IMR-90 (cell line): ENCODE measurements at regions not wholly inside any gene's neighbourhood (a gene's known extent, or its start where the extent isn't known, plus 50 kb on each side); places are given as distances from the start of the nearest gene placed in this dataset.

Source experiments
- ATAC-seq: fragments of 200-7000 bp; cut with Tn5 transposase; 2 replicates; pipeline ENCODE4 v1.9.1; 2020; ENCODE audit warnings: low read depth, mild to moderate bottlenecking, moderate library complexity
- BruUV-seq: library from RNA; stranded (reverse); fragments of 400-500 nt; replicated peaks from 2 replicates; lab custom pipeline; 2021; lab: Mats Ljungman, UMichigan
- CTCF ChIA-PET: fragments of 300-600 bp; formaldehyde crosslinking; extraction: SDS; loops from one replicate; lab custom pipeline; 2021; ENCODE audit warnings: antibody characterized with exemption; lab: Yijun Ruan, JAX
- POLR2A ChIA-PET: fragments of 300-600 bp; sonication (Branson Sonifier 250); formaldehyde crosslinking; loops from one replicate; lab custom pipeline; 2022; ENCODE audit warnings: antibody characterized with exemption; ENCODE audit not compliant: unreplicated experiment; lab: Charles Lee
- DNase-seq: peaks from one replicate; pipeline ENCODE4 v3.0.0; 2013
- H2AFZ ChIP-seq: replicated peaks from 2 replicates; pipeline ENCODE3; 2013; ENCODE audit warnings: low read length, mild to moderate bottlenecking; ENCODE audit not compliant: poor library complexity
- H2AK5ac ChIP-seq: 2 replicates; pipeline ENCODE4 v1.6.1; 2013; ENCODE audit warnings: low read depth, low read length, inconsistent platforms
- H2AK9ac ChIP-seq: replicated peaks from 2 replicates; pipeline ENCODE3; 2013; ENCODE audit warnings: mild to moderate bottlenecking, low read depth, low read length, moderate library complexity; ENCODE audit not compliant: poor library complexity
- H2BK120ac ChIP-seq: 2 replicates; pipeline ENCODE4 v1.6.1; 2013; ENCODE audit warnings: low read depth, low read length, inconsistent platforms
- H2BK15ac ChIP-seq: 3 replicates; pipeline ENCODE4 v1.6.1; 2013; ENCODE audit warnings: low read depth, low read length, inconsistent platforms
- H2BK20ac ChIP-seq: 2 replicates; pipeline ENCODE4 v1.6.1; 2013; ENCODE audit warnings: low read depth, mild to moderate bottlenecking, inconsistent platforms, low read length, moderate library complexity
- H2BK5ac ChIP-seq: 2 replicates; pipeline ENCODE4 v1.6.1; 2013; ENCODE audit warnings: mild to moderate bottlenecking, low read depth, low read length, inconsistent platforms; ENCODE audit not compliant: poor library complexity, severe bottlenecking
- H3K14ac ChIP-seq: replicated peaks from 2 replicates; pipeline ENCODE4 v1.6.1; 2013; ENCODE audit warnings: low read depth, low read length, inconsistent platforms
- H3K18ac ChIP-seq: 2 replicates; pipeline ENCODE4 v1.6.1; 2013; ENCODE audit warnings: low read depth, low read length, control low read depth
- H3K23ac ChIP-seq: 2 replicates; pipeline ENCODE4 v1.6.1; 2013; ENCODE audit warnings: low read depth, low read length, inconsistent platforms
- H3K27ac ChIP-seq: 2 replicates; pipeline ENCODE4 v1.5.1; 2013; ENCODE audit warnings: mild to moderate bottlenecking, control low read depth, low read length; ENCODE audit not compliant: insufficient read depth
- H3K27me3 ChIP-seq: 2 replicates; pipeline ENCODE4 v1.6.1; 2013; ENCODE audit warnings: low read length; ENCODE audit not compliant: control insufficient read depth, insufficient read depth
- H3K36me3 ChIP-seq: 2 replicates; pipeline ENCODE4 v1.6.1; 2013; ENCODE audit warnings: low read length, mixed read lengths; ENCODE audit not compliant: control insufficient read depth, insufficient read depth
- H3K4ac ChIP-seq: 2 replicates; pipeline ENCODE4 v1.6.1; 2013; ENCODE audit warnings: low read depth, low read length, inconsistent platforms
- H3K4me1 ChIP-seq: 2 replicates; pipeline ENCODE4 v1.6.1; 2013; ENCODE audit warnings: low read length, mixed read lengths; ENCODE audit not compliant: control insufficient read depth, insufficient read depth
- H3K4me2 ChIP-seq: 2 replicates; pipeline ENCODE4 v1.6.1; 2013; ENCODE audit warnings: low read depth, mild to moderate bottlenecking, control low read depth, low read length, moderate library complexity
- H3K4me3 ChIP-seq: 2 replicates; pipeline ENCODE4 v1.5.1; 2013; ENCODE audit warnings: low read depth, mild to moderate bottlenecking, control low read depth, low read length, moderate library complexity; ENCODE audit not compliant: insufficient read depth
- H3K56ac ChIP-seq: 2 replicates; pipeline ENCODE4 v1.6.1; 2013; ENCODE audit warnings: low read length, inconsistent platforms; ENCODE audit not compliant: insufficient read depth; ENCODE audit errors: extremely low read depth
- H3K79me1 ChIP-seq, 2 experiments: 2 replicates each; pipeline ENCODE4 v1.6.1; 2013; ENCODE audit warnings: low read length in 2 of 2, inconsistent platforms in 1 of 2, low read depth in 1 of 2
- H3K9ac ChIP-seq: 2 replicates; pipeline ENCODE4 v1.6.1; 2013; ENCODE audit warnings: low read depth, low read length, control low read depth
- H3K9me1 ChIP-seq: 2 replicates; pipeline ENCODE4 v1.6.1; 2013; ENCODE audit warnings: low read length, inconsistent platforms; ENCODE audit not compliant: insufficient read depth
- H3K9me3 ChIP-seq: 2 replicates; pipeline ENCODE4 v1.6.1; 2013; ENCODE audit warnings: low read length; ENCODE audit not compliant: control insufficient read depth, insufficient read depth
- H4K20me1 ChIP-seq: 2 replicates; pipeline ENCODE4 v1.6.1; 2013; ENCODE audit warnings: low read length, inconsistent platforms; ENCODE audit not compliant: insufficient read depth
- H4K5ac ChIP-seq: 2 replicates; pipeline ENCODE4 v1.6.1; 2013; ENCODE audit warnings: mild to moderate bottlenecking, low read depth, low read length, control low read depth
- H4K8ac ChIP-seq, 2 experiments: 2 replicates each; pipeline ENCODE4 v1.6.1; 2013; ENCODE audit warnings: low read depth in 2 of 2, low read length in 2 of 2, control low read depth in 1 of 2, inconsistent platforms in 1 of 2
- H4K91ac ChIP-seq: 2 replicates; pipeline ENCODE4 v1.6.1; 2013; ENCODE audit warnings: low read depth, low read length, inconsistent platforms; ENCODE audit not compliant: insufficient read depth
- BHLHE40 ChIP-seq: fragments of 150-350 bp; IDR thresholded peaks from 2 replicates; pipeline ENCODE4 v1.6.1; 2016; ENCODE audit warnings: mild to moderate bottlenecking, low read depth, low read length
- CHD1 ChIP-seq: IDR thresholded peaks from 2 replicates; pipeline ENCODE4 v1.6.1; 2012; ENCODE audit warnings: low read depth, low read length, improper control_type of control experiment
- ELK1 ChIP-seq: fragments of 150-350 bp; IDR thresholded peaks from 2 replicates; pipeline ENCODE4 v1.6.1; 2016; ENCODE audit warnings: low read depth, mild to moderate bottlenecking, low read length, moderate library complexity, borderline replicate concordance
- FOS ChIP-seq: fragments of 150-350 bp; IDR thresholded peaks from 2 replicates; pipeline ENCODE4 v1.6.1; 2016; ENCODE audit warnings: low read depth, low read length
- MAFK ChIP-seq: IDR thresholded peaks from 2 replicates; pipeline ENCODE4 v1.6.1; 2012; ENCODE audit warnings: low read depth, low read length, improper control_type of control experiment
- MAZ ChIP-seq: IDR thresholded peaks from 2 replicates; pipeline ENCODE4 v1.6.1; 2012; ENCODE audit warnings: low read depth, mild to moderate bottlenecking, low read length, improper control_type of control experiment, moderate library complexity, borderline replicate concordance
- MXI1 ChIP-seq: IDR thresholded peaks from 2 replicates; pipeline ENCODE4 v1.6.1; 2012; ENCODE audit warnings: low read depth, mild to moderate bottlenecking, low read length, moderate library complexity, borderline replicate concordance
- NFE2L2 ChIP-seq: fragments of 150-350 bp; IDR thresholded peaks from 2 replicates; pipeline ENCODE4 v1.6.1; 2016; ENCODE audit warnings: low read depth, mild to moderate bottlenecking, low read length
- POLR2A ChIP-seq: IDR thresholded peaks from 2 replicates; pipeline ENCODE4 v1.6.1; 2012; ENCODE audit warnings: mild to moderate bottlenecking, low read depth, low read length
- RAD21 ChIP-seq: IDR thresholded peaks from 2 replicates; pipeline ENCODE4 v1.6.1; 2012; ENCODE audit warnings: low read length, improper control_type of control experiment
- RCOR1 ChIP-seq: IDR thresholded peaks from 2 replicates; pipeline ENCODE4 v1.6.1; 2012; ENCODE audit warnings: mild to moderate bottlenecking, low read length, improper control_type of control experiment; ENCODE audit not compliant: insufficient replicate concordance
- RFX5 ChIP-seq: IDR thresholded peaks from 2 replicates; pipeline ENCODE4 v1.8.0; 2012; ENCODE audit warnings: low read depth, mild to moderate bottlenecking, low read length, moderate library complexity
- SMC3 ChIP-seq: fragments of 150-350 bp; IDR thresholded peaks from 2 replicates; pipeline ENCODE4 v1.6.1; 2016; ENCODE audit warnings: low read depth, mild to moderate bottlenecking, antibody characterized with exemption, low read length, moderate library complexity
- WGBS, 2 experiments: methylation state at CpG; one replicate each; pipeline versions ENCODE4 v1.1.5 to v1.1.7; 2013; ENCODE audit warnings: missing lambda C conversion rate in 2 of 2; ENCODE audit not compliant: insufficient read length in 1 of 2; ENCODE audit errors: extremely low coverage in 2 of 2; 5-methylcytosine and 5-hydroxymethylcytosine counted together
- dilution Hi-C: fragments of 300-500 bp; cut with HindIII; formaldehyde crosslinking; loops from one replicate; pipeline ENCODE4 v1.14.3; 2018; ENCODE audit warnings: low sequenced_read_pairs; ENCODE audit not compliant: unreplicated experiment
- in situ Hi-C: fragments of 300-500 bp; cut with MboI; formaldehyde crosslinking; loops from 3 replicates; pipeline ENCODE4 v1.14.3; 2019; ENCODE audit warnings: low sequenced_read_pairs, inconsistent platforms, mixed read lengths
- intact Hi-C: fragments of 100-400 bp; cut with micrococcal nuclease; formaldehyde crosslinking; loops from 2 replicates; pipeline ENCODE4 v1.10.0; 2022
- TF ChIP-seq, protein P1 (sequence below): conservative IDR thresholded peaks from 2 replicates; pipeline ENCODE4 v1.5.1; 2012; ENCODE audit warnings: mild to moderate bottlenecking, low read depth, low read length, improper control_type of control experiment

- ATAC-seq = no peak
- Histone ChIP-seq H3K27ac (no peak overlapping the region), H3K56ac (no peak overlapping the region), H2AK9ac (no peak overlapping the region), H3K9me3 (peaks cover 5% of the 10 kb centered on the region; the same call in 1 of the 2 replicates), H3K79me1 (no peaks in the 10 kb centered on the region), H2AFZ (no peak overlapping the region), H2BK5ac (no peak overlapping the region), H3K9me1 (no peaks in the 10 kb centered on the region), H3K4me2 (no peak overlapping the region), H3K14ac (no peak overlapping the region), H3K9ac (no peak overlapping the region), H3K18ac (no peak overlapping the region), H2BK15ac (no peak overlapping the region), H3K23ac (no peak overlapping the region), H3K4me3 (no peak overlapping the region), H3K4me1 (no peaks in the 10 kb centered on the region), H3K27me3 (no peaks in the 10 kb centered on the region), H3K36me3 (no peaks in the 10 kb centered on the region), H3K4ac (no peak overlapping the region), H4K91ac (no peak overlapping the region), H2AK5ac (no peak overlapping the region), H4K8ac (no peak overlapping the region), H2BK20ac (no peak overlapping the region), H4K5ac (no peak overlapping the region), H2BK120ac (no peak overlapping the region), H4K20me1 (no peaks in the 10 kb centered on the region)
- TF ChIP-seq RFX5 (no peak), RAD21 (no peak), RCOR1 (no peak), FOS (no peak), MAZ (no peak), ELK1 (no peak), CHD1 (no peak), MAFK (no peak), POLR2A (no peak), MXI1 (no peak), NFE2L2 (no peak), BHLHE40 (no peak), SMC3 (no peak)
- TF ChIP-seq, protein P1, sequence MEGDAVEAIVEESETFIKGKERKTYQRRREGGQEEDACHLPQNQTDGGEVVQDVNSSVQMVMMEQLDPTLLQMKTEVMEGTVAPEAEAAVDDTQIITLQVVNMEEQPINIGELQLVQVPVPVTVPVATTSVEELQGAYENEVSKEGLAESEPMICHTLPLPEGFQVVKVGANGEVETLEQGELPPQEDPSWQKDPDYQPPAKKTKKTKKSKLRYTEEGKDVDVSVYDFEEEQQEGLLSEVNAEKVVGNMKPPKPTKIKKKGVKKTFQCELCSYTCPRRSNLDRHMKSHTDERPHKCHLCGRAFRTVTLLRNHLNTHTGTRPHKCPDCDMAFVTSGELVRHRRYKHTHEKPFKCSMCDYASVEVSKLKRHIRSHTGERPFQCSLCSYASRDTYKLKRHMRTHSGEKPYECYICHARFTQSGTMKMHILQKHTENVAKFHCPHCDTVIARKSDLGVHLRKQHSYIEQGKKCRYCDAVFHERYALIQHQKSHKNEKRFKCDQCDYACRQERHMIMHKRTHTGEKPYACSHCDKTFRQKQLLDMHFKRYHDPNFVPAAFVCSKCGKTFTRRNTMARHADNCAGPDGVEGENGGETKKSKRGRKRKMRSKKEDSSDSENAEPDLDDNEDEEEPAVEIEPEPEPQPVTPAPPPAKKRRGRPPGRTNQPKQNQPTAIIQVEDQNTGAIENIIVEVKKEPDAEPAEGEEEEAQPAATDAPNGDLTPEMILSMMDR = no peak
- dilution Hi-C loops = no loop called here
- POLR2A ChIA-PET = no interaction called here
- in situ Hi-C loops = no loop called here
- BruUV-seq = no TSS peak
- CTCF ChIA-PET = no interaction called here
- intact Hi-C loops = no loop called here
- DNase-seq = no peak
- WGBS, 2 experiments = 20% methylated on average over 2 of the region's 5 CpGs; no CpG with 5 or more reads in 1 of the 2 experiments
These were observed 326.4 kb downstream of the RPL10L start for GRCh38 chr14:46325157-46325556.
